Astrocyte (in vitro differentiated cells and primary cell): ENCODE measurements at regions not wholly inside any gene's neighbourhood (a gene's known extent, or its start where the extent isn't known, plus 50 kb on each side); places are given as distances from the start of the nearest gene placed in this dataset.

ENCODE experiments used
- EZH2 ChIP-seq: IDR thresholded peaks from 2 replicates; pipeline ENCODE4 v1.6.1; 2012; ENCODE audit warnings: mild to moderate bottlenecking, low read length, inconsistent platforms; ENCODE audit not compliant: insufficient read depth
- TF ChIP-seq, protein P1 (sequence below): IDR thresholded peaks from 2 replicates; pipeline ENCODE4 v1.5.1; 2011; ENCODE audit warnings: low read depth, mild to moderate bottlenecking, inconsistent platforms, low read length, moderate library complexity; ENCODE audit not compliant: insufficient read depth

DNA sequence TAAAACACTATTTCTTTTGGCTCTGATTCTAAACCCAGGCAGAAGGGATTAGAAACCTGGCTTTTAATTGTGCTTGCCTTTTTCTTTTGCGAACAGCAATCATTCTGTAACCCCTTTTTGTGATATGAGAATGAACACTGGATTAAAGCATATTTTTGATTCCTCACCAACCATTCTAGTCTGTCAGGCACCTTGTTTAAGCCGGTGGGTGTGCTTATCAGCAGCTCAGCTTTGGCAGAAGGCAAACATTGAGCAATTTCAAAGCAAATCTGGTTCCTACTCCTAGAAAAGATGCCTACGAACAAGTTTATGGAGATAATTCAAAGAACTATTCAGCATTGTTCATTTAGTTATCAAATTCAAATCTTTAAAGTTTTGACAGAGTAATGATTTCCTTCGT is 265.1 kb upstream of the FAM241A start:
- TF ChIP-seq, protein P1, sequence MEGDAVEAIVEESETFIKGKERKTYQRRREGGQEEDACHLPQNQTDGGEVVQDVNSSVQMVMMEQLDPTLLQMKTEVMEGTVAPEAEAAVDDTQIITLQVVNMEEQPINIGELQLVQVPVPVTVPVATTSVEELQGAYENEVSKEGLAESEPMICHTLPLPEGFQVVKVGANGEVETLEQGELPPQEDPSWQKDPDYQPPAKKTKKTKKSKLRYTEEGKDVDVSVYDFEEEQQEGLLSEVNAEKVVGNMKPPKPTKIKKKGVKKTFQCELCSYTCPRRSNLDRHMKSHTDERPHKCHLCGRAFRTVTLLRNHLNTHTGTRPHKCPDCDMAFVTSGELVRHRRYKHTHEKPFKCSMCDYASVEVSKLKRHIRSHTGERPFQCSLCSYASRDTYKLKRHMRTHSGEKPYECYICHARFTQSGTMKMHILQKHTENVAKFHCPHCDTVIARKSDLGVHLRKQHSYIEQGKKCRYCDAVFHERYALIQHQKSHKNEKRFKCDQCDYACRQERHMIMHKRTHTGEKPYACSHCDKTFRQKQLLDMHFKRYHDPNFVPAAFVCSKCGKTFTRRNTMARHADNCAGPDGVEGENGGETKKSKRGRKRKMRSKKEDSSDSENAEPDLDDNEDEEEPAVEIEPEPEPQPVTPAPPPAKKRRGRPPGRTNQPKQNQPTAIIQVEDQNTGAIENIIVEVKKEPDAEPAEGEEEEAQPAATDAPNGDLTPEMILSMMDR: no peak
- TF ChIP-seq EZH2: no peak
